ENCODE measurements at regions not wholly inside any gene's neighbourhood (a gene's known extent, or its start where the extent isn't known, plus 50 kb on each side); places are given as distances from the start of the nearest gene placed in this dataset.

DNA sequence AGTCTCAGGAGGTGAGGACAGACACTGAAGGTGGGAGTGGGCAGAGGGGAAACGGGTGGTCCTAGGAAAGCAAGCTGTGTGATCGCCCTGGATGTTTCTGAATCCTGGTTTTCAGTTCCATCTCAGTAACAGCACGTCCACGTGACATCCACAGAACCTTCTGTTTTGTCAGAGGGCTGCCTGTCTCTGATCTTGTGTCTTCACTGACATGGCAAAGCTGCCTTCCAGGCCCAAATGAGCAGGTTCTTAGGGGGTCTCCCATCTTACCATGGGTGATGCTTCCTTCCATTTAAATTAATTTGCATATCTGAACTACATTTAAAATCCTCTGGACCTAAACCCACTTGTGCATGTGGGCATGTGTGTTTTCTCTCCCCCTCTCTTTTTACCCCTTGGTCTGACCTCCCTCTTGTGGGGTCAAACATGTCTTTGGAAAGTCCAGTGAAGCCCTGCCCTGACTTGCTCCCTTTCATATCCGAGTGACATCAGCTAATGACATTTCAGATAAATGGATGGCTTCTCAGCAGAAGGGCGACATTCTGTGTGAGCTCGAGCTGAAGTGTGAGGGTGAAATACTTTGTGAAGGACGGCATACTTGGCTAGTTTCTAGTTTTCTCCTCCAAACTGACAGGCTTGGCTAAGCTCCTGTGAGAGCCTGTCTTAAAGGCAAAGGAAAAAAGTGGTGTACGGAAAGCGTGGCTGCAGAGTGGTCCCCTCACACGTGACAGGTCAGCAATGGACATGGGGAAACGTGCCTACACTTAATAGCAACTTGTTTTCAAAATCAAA, 204.8 kb upstream of the S1PR3 start:
- CTCF ChIA-PET = interaction anchor here (0.7 kb wide), 1 partner anchor 95 kb away, joined by 3 read pairs; no protein-coding TSS in a partner anchor
- no peak overlapping the region for H3K27ac ChIP-seq
- TF ChIP-seq, protein P1, sequence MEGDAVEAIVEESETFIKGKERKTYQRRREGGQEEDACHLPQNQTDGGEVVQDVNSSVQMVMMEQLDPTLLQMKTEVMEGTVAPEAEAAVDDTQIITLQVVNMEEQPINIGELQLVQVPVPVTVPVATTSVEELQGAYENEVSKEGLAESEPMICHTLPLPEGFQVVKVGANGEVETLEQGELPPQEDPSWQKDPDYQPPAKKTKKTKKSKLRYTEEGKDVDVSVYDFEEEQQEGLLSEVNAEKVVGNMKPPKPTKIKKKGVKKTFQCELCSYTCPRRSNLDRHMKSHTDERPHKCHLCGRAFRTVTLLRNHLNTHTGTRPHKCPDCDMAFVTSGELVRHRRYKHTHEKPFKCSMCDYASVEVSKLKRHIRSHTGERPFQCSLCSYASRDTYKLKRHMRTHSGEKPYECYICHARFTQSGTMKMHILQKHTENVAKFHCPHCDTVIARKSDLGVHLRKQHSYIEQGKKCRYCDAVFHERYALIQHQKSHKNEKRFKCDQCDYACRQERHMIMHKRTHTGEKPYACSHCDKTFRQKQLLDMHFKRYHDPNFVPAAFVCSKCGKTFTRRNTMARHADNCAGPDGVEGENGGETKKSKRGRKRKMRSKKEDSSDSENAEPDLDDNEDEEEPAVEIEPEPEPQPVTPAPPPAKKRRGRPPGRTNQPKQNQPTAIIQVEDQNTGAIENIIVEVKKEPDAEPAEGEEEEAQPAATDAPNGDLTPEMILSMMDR (conservative IDR thresholded peaks at IDR 0.05; ENCODE audit: low read depth) = no peak
- DNase-seq (ENCODE audit: low spot score) = no peak
- POLR2A ChIA-PET (ENCODE audit: low non-redundant PET) = no interaction called here

DNA sequence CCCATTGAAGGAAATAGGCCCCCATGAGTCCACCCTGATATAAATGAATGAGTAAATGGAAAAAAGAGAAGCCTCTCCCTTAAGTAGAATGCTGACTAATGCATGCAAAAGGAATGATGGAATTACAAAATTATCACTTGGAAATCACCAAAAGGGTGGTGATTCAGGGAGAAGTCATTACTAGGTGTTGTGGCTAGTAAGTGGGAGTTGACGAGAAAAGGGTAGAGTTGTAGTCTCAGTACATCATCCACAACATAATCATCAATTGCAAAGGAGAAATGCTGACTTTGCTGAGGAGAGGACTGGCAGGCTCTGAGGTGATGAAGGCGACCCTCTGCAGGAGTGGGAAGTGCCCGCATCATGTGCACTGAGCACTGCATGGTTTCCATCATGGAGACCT, 201.5 kb upstream of the S1PR3 start:
- ChIA-PET CTCF (no interaction called here), POLR2A (ENCODE audit: low non-redundant PET) (no interaction called here)
- TF ChIP-seq, protein P1 (conservative IDR thresholded peaks at IDR 0.05; ENCODE audit: low read depth) = no peak
- H3K27ac ChIP-seq = no peak overlapping the region
- peak; percentile 85 for DNase-seq (ENCODE audit: low spot score)

DNA sequence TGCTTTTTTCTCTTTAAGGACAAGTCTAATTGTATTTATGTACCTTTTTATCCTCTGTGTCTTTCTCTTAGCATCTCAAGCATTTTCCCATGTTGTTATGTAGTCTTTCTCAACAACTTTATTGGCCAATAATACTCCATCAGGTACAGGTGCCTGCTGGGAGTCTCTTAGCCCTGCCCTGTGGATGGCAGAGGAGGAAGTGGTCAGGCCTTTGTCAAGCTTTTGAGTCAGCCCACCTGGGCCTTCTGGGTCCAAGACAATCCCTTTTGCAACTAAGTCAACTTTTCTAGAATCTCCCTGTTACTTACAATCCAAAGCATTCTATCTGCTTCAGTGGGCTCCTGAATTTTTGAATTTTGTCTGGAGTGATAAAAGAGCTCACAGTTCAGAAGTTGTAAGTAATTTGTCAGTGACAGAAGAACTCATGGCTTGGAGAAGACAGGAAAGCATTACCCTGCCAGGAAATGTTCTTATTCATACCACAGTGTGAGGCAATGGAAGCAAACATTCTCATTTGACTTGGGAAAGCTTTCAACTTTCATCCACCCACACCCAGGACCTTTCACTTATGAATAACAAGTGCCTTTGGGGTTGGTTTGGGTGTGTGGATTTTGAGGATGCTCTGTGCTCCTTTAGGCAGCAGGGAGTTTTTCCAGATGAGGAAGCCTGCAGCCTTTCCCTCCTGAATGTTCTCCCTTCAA, 200.0 kb upstream of the S1PR3 start:
- no peak overlapping the region for H3K27ac ChIP-seq
- ChIA-PET POLR2A (ENCODE audit: low non-redundant PET) (no interaction called here), CTCF (interaction anchor here (0.7 kb wide), 1 partner anchor 511 kb away, joined by 3 read pairs; no protein-coding TSS in a partner anchor)
- TF ChIP-seq, protein P1 (conservative IDR thresholded peaks at IDR 0.05; ENCODE audit: low read depth) = no peak
- no peak for DNase-seq (ENCODE audit: low spot score)

DNA sequence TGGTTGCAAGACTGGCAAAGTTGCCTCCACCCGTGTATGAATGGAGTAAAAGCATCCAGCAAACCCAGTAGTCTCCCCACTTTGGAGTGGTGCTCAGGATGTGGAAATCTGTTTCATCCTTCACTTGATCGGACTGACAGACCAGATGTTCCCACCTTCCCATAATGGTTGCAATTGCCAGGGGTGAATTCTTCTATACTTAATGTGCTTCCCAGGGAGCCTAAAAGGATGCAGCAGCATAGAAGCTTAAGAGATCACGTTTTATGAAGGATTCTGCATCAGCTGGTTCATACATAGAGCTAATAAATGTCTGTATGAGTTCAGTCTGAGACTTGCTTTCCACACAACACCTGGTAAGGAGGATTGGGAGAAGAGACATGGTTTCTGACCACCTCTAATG, 198.8 kb upstream of the S1PR3 start:
- CTCF ChIA-PET = no interaction called here
- H3K27ac ChIP-seq = no peak overlapping the region
- no peak for DNase-seq (ENCODE audit: low spot score)
- POLR2A ChIA-PET (ENCODE audit: low non-redundant PET) = no interaction called here
- TF ChIP-seq, protein P1 (conservative IDR thresholded peaks at IDR 0.05; ENCODE audit: low read depth) = no peak

DNA sequence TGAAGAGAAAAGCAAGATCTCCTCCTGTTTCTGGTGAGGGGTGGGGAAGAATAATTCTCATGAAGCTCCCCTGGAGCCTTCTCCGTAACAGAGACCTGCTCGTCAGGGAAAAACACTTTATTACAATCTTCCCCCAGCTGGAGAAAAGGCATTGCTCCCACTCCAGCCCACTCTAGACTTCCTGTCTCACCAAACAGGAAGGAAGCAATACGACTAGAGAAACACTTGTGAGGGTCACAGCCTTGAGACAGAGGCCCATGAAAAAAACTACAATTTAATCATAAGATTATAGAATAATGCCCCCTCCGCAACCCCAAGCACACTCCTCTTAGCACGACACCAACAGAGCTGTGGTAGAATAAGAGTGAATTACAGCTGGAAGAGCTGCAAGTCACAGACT, 197.2 kb upstream of the S1PR3 start:
- TF ChIP-seq, protein P1 (conservative IDR thresholded peaks at IDR 0.05; ENCODE audit: low read depth) = no peak
- H3K27ac ChIP-seq = no peak overlapping the region
- ChIA-PET CTCF (no interaction called here), POLR2A (ENCODE audit: low non-redundant PET) (no interaction called here)
- no peak for DNase-seq (ENCODE audit: low spot score)

DNA sequence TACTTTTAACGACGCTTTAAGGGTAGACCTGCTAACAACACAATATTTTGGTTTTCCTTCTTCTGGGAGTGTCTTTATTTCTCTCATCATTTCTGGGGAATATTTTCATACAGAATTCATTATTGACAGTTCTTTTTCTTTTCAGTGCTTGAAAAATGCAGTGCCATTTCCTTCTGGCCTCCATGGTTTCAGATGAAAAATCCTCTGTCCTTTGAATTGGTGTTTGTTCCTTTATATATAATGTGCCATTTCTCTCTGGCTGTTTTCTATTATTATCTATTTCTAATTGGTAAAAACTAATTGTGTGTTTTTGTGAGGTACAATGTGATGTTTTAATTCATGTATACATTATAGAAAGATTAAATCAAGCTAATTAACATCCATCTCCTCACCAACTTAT, 194.3 kb upstream of the S1PR3 start:
- TF ChIP-seq, protein P1 (conservative IDR thresholded peaks at IDR 0.05; ENCODE audit: low read depth) = no peak
- DNase-seq (ENCODE audit: low spot score) = no peak
- POLR2A ChIA-PET (ENCODE audit: low non-redundant PET) = no interaction called here
- CTCF ChIA-PET = interaction anchor here (0.7 kb wide), 1 partner anchor 213 kb away, joined by 3 read pairs; no protein-coding TSS in a partner anchor
- H3K27ac ChIP-seq = no peak overlapping the region

All from RWPE1 (cell line).